ENCODE measurements at regions not wholly inside any gene's neighbourhood (a gene's known extent, or its start where the extent isn't known, plus 50 kb on each side); places are given as distances from the start of the nearest gene placed in this dataset.

GRCh38 chr7:67716729-67717128 lies 720.1 kb downstream of the TYW1 start (continued):
- TF ChIP-seq CHD7 (IDR thresholded peaks at IDR 0.05; ENCODE audit: insufficient replicate concordance, low read length) = no peak
- no peak for TF ChIP-seq JUN (IDR thresholded peaks at IDR 0.05; ENCODE audit: low read depth, low read length)
- TF ChIP-seq ZNF274 (IDR thresholded peaks at IDR 0.05; ENCODE audit: borderline replicate concordance, extremely low read depth, low read length) = no peak
- TF ChIP-seq MAFK (IDR thresholded peaks at IDR 0.05; ENCODE audit: low read depth, low read length) = no peak
- no peak for TF ChIP-seq ATF3 (IDR thresholded peaks at IDR 0.05; ENCODE audit: insufficient read depth, low read depth, low read length)
- TF ChIP-seq FOSL1 (IDR thresholded peaks at IDR 0.05; ENCODE audit: insufficient read depth, low read depth, low read length) = no peak
- TF ChIP-seq NRF1 (IDR thresholded peaks at IDR 0.05; ENCODE audit: low read depth, low read length) = no peak
- no peak for TF ChIP-seq KDM1A (IDR thresholded peaks at IDR 0.05; ENCODE audit: borderline replicate concordance, low read length)
- no peak for TF ChIP-seq RAD21 (IDR thresholded peaks at IDR 0.05 in 1 of 2, conservative IDR thresholded peaks at IDR 0.05 in 1 of 2; ENCODE audit: low read depth in 2 of 2, low read length in 2 of 2)

All from H1 (cell line).